ENCODE measurements at regions not wholly inside any gene's neighbourhood (a gene's known extent, or its start where the extent isn't known, plus 50 kb on each side); places are given as distances from the start of the nearest gene placed in this dataset.

DNA sequence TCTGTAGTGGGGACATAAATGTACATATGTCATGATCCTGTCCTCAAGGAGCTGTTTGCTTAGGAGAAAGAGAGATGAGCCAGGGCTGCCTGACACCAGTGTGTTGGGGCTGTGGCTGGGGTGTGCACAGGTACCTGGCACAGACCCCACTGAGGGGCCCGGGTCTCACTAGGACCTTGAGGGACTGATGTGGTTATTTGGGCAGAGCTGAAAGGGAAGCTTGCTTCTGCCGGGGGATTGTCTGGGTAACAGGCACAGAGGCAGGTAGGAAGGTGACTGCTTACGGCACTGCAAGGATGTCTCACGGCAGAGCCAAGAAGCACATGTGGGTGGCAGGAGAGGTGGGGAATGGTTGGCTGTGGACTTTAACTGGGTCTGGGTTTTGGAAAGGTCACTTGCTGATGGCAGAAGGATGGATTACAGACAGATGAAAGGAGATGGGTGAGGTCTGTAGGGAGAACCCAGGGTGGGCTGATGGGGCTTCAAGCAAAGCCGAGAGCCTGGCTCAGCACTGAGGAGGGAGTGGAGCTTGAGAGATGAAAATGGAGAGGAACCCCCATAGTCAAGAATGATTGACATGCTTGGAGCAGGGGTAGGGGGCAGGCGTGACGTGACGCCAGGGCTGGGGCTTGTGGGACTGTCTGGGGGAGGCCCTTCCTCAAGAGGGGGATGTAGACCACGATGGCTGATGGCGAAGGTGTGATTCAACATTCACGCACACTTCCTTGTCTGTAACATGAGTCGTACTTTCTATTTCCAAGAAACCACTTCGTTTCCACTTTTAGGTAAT is 207.7 kb upstream of the SHH start:
- TF ChIP-seq, protein P1, sequence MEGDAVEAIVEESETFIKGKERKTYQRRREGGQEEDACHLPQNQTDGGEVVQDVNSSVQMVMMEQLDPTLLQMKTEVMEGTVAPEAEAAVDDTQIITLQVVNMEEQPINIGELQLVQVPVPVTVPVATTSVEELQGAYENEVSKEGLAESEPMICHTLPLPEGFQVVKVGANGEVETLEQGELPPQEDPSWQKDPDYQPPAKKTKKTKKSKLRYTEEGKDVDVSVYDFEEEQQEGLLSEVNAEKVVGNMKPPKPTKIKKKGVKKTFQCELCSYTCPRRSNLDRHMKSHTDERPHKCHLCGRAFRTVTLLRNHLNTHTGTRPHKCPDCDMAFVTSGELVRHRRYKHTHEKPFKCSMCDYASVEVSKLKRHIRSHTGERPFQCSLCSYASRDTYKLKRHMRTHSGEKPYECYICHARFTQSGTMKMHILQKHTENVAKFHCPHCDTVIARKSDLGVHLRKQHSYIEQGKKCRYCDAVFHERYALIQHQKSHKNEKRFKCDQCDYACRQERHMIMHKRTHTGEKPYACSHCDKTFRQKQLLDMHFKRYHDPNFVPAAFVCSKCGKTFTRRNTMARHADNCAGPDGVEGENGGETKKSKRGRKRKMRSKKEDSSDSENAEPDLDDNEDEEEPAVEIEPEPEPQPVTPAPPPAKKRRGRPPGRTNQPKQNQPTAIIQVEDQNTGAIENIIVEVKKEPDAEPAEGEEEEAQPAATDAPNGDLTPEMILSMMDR (conservative IDR thresholded peaks at IDR 0.05; ENCODE audit: low read depth, low read length) = no peak
- no peak overlapping the region for H3K4me3 ChIP-seq (ENCODE audit: low read depth, low read length)
- no peak for DNase-seq (ENCODE audit: low read depth)

DNA sequence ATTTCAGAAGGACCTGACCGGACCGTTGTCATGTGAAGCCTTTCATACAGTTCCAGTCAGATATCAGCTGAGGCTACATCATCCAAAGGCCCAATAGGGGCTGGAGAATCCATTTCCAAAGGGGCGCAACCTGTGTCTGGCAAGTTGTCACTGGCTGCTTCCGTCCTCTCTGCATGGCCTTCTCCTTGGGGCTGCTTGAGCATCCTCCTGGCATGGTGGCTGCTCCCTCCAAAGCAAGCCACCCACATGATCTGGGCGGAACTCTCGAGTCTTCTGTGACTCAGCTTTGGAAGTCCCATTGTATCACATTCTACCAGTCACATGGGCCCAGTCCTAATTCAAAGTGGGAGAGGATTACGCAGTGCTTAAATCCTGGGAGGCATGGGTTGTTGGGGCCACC is 207.0 kb upstream of the SHH start:
- TF ChIP-seq, protein P1 (conservative IDR thresholded peaks at IDR 0.05; ENCODE audit: low read depth, low read length) = no peak
- no peak overlapping the region for H3K4me3 ChIP-seq (ENCODE audit: low read depth, low read length)
- DNase-seq (ENCODE audit: low read depth) = no peak

DNA sequence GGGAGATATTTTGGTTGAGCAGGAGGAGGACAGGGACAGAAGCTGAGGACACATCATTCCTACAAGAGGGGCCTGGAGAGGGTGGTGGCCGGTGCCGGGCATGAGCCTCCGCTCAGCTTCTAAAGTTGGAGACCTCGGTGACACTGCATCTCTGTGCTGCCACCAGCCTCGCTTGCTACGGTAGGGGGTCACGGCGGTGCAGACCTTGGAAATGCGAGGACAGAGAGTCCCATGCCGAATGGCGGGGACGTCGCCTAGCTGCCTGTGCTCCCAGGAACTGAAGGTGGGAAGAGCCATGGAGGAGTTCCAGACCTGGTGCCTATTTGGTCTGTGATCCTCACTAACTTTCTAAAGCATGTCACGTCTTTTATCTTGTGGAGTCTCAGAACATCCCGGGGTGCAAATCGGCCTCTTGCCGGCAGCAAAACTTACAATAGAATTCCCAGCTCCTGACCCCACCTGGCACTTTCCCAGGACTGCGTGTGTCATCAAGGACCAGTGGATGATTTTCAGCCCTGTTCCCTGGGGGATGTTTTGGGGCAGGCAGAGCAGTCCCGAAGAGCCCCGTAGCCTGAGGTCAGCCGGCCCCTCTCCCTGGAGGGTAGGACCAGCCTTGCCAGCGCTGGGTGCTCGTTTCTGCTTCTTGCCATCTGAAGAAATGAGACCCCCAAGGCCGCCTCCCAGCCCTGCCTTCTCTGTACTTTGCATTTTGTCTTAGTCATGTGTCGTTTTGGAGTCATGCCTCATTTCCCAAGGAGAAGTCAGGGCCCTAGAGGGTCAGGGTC is 205.8 kb upstream of the SHH start:
- TF ChIP-seq, protein P1 (conservative IDR thresholded peaks at IDR 0.05; ENCODE audit: low read depth, low read length) = no peak
- H3K4me3 ChIP-seq (ENCODE audit: low read depth, low read length) = no peak overlapping the region
- DNase-seq (ENCODE audit: low read depth) = no peak

DNA sequence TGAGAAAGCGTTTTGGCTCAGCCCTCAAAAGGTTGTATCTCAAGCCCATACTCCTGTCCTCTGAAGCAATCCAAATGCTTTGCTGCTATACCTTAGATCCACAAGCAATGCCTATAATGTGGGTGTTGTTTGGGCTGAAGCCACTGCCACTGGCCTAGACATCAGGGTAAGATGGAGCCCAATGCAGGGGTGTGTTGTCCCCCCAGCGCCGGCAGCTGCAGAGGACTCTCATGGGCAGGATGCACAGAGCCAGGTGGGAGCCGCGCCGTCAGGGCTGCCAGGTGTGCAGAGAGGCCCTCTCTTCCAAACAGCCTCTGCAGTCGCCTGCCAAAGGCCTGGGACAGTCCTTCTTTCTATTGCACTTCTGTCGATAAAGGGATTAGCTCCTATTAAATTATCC is 205.2 kb upstream of the SHH start:
- no peak overlapping the region for H3K4me3 ChIP-seq (ENCODE audit: low read depth, low read length)
- TF ChIP-seq, protein P1 (conservative IDR thresholded peaks at IDR 0.05; ENCODE audit: low read depth, low read length) = no peak
- no peak for DNase-seq (ENCODE audit: low read depth)

DNA sequence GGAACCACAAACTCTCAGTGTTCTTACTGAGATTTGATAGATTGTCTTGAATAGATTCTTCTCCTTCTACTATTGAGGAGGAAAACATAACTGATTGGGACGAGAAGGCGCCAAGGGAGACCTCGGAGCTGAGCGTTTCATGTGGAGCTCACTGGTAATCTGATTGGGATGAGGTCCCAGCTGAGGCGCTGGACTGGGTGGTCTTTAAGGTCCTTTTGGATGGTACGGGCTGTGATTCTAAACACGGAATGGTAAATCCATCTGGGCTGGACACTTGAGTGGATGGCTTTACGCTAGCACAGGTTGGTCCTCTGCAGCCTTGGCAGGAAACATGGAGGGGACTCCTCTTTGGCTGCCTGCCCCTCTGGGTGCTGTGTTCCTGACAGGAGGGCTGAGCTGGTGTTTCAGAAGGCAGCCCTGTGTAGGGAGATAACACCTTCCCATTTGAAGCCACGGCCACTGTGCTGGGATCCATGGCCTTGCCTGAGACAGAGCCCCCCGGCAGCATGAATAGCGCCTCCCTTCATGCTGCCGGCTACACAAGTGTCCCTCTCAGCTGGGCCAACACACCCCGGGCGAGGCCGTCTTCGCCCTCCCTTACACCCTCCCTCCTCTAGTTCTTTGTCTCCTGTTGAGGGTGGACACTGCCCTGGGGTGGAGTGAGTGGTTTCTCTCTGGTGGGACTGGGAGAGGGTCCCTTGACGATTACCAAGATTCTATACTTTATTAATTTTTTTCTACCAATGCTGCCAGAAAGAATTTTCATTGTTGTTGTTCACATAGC is 203.2 kb upstream of the SHH start:
- H3K4me3 ChIP-seq (ENCODE audit: low read depth, low read length) = no peak overlapping the region
- TF ChIP-seq, protein P1 (conservative IDR thresholded peaks at IDR 0.05; ENCODE audit: low read depth, low read length) = no peak
- DNase-seq (ENCODE audit: low read depth) = no peak

DNA sequence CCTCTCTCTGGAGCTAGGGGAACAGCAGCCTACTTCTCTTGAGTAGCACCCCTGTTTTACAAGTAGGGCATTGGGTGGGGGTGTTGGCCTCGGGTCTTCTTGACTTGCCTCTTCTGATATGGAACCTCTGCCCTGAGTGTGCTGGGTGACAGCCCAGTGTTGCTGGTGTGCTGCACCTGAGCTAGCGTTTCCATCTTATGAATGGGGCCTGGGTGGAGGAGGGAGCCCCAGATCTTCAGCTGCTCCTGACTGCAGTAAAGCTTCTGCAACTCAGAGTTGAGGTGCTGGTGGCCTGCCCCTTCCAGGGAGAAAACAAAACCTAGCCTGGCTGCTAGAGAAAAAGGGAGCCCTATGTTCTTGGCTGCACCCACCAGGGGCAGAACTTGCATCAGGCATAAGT is 202.5 kb upstream of the SHH start:
- no peak overlapping the region for H3K4me3 ChIP-seq (ENCODE audit: low read depth, low read length)
- DNase-seq (ENCODE audit: low read depth) = no peak
- TF ChIP-seq, protein P1 (conservative IDR thresholded peaks at IDR 0.05; ENCODE audit: low read depth, low read length) = no peak

All from epithelial cell of proximal tubule (primary cell).